Fibroblast of lung (primary cell): ENCODE measurements at regions not wholly inside any gene's neighbourhood (a gene's known extent, or its start where the extent isn't known, plus 50 kb on each side); places are given as distances from the start of the nearest gene placed in this dataset.

Experiments used
- DNase-seq, 2 donors: peaks; one replicate each; pipeline versions ENCODE4 v3.0.0 to v3.0.0-alpha.2; 2010; ENCODE audit warnings: low read depth in 2 of 2
- H2AFZ ChIP-seq: 2 replicates; pipeline ENCODE4 v1.5.1; 2012; ENCODE audit warnings: low read length, control low read depth, inconsistent platforms
- H3K27ac ChIP-seq: 2 replicates; pipeline ENCODE4 v1.5.1; 2011; ENCODE audit warnings: low read length, control low read depth; ENCODE audit not compliant: insufficient read depth
- H3K27me3 ChIP-seq: 2 replicates; pipeline ENCODE4 v1.5.1; 2011; ENCODE audit warnings: mild to moderate bottlenecking, low read length; ENCODE audit not compliant: control insufficient read depth, insufficient read depth
- H3K36me3 ChIP-seq: 2 replicates; pipeline ENCODE4 v1.5.1; 2011; ENCODE audit warnings: low read length; ENCODE audit not compliant: control insufficient read depth, insufficient read depth
- H3K4me1 ChIP-seq: 2 replicates; pipeline ENCODE4 v1.5.1; 2011; ENCODE audit warnings: low read length; ENCODE audit not compliant: control insufficient read depth, insufficient read depth; ENCODE audit errors: extremely low read depth
- H3K4me2 ChIP-seq: 2 replicates; pipeline ENCODE4 v1.5.1; 2011; ENCODE audit warnings: low read length, control low read depth; ENCODE audit not compliant: insufficient read depth; ENCODE audit errors: extremely low read depth
- H3K4me3 ChIP-seq, 4 experiments: fragments of 200-600 bp in 1 of 4; sonication (generic) in 1 of 4; replicated peaks in 1 of 4; 2 replicates each; pipeline ENCODE4 v1.5.1; 2011 to 2016; ENCODE audit warnings: low read length in 4 of 4, low read depth in 3 of 4, mild to moderate bottlenecking in 3 of 4, control low read depth in 2 of 4, inconsistent platforms in 1 of 4, mixed read lengths in 1 of 4; ENCODE audit not compliant: insufficient read depth in 1 of 4; ENCODE audit errors: control extremely low read depth in 1 of 4
- H3K79me2 ChIP-seq: 2 replicates; pipeline ENCODE4 v1.5.1; 2012; ENCODE audit warnings: mild to moderate bottlenecking, low read length, inconsistent platforms; ENCODE audit not compliant: control insufficient read depth, insufficient read depth
- H3K9ac ChIP-seq: 2 replicates; pipeline ENCODE4 v1.5.1; 2011; ENCODE audit warnings: mild to moderate bottlenecking, low read length, control low read depth; ENCODE audit not compliant: insufficient read depth
- H3K9me3 ChIP-seq: 2 replicates; pipeline ENCODE4 v1.5.1; 2012; ENCODE audit warnings: low read depth, low read length; ENCODE audit not compliant: control insufficient read depth, insufficient read depth
- H4K20me1 ChIP-seq: 2 replicates; pipeline ENCODE4 v1.5.1; 2011; ENCODE audit warnings: low read length; ENCODE audit not compliant: control insufficient read depth, insufficient read depth; ENCODE audit errors: extremely low read depth
- CTCF ChIP-seq, 2 donors: IDR thresholded peaks in 1 of 2; conservative IDR thresholded peaks in 1 of 2; 1 replicate in 1 of 2; 2 replicates in 1 of 2; pipeline ENCODE4 v1.5.1; 2011 to 2012; ENCODE audit warnings: low read length in 2 of 2, control low read depth in 1 of 2, inconsistent platforms in 1 of 2, low read depth in 1 of 2, mild to moderate bottlenecking in 1 of 2
- EZH2 ChIP-seq: IDR thresholded peaks from 2 replicates; pipeline ENCODE4 v1.5.1; 2012; ENCODE audit warnings: low read length, control low read depth, mild to moderate bottlenecking; ENCODE audit errors: missing control alignments

DNA sequence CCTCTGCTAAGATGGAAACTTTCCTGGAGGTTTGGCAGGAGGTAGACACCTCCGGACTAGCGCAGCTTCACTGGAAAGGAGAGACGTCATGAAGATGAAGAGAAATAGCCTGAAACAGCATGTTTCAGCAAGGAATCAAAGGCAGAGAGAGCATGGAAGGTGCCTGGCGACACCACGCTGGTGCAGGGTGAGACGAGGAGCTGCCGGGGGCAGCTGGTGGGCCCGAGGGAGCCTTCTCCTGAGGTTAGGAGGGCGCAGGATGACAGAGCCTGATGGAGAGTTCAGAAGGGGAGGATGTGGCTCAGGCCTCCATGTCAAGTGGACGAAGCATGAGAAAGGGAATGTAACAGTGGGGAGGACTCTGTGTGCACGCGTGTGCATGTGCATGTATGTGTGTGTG, 113.6 kb downstream of the TPRA1 start:
- H3K9me3 ChIP-seq, result no peaks in the 10 kb centered on the region
- no peak overlapping the region for H2AFZ ChIP-seq
- H3K4me1 ChIP-seq, result no peaks in the 10 kb centered on the region
- no peaks in the 10 kb centered on the region for H3K27me3 ChIP-seq
- H3K36me3 ChIP-seq, result no peaks in the 10 kb centered on the region
- no peak overlapping the region for H3K27ac ChIP-seq
- H3K79me2 ChIP-seq, result no peaks in the 10 kb centered on the region
- no peak overlapping the region for H3K4me3 ChIP-seq
- TF ChIP-seq EZH2 (no peak), CTCF (conservative IDR thresholded peaks at IDR 0.05 in 1 of 2, IDR thresholded peaks at IDR 0.05 in 1 of 2; ENCODE audit: low read depth in 1 of 2, low read length in 2 of 2) (no peak)
- H4K20me1 ChIP-seq, result no peaks in the 10 kb centered on the region
- H3K9ac ChIP-seq, result no peak overlapping the region
- no peak for DNase-seq
- H3K4me2 ChIP-seq, result no peak overlapping the region

DNA sequence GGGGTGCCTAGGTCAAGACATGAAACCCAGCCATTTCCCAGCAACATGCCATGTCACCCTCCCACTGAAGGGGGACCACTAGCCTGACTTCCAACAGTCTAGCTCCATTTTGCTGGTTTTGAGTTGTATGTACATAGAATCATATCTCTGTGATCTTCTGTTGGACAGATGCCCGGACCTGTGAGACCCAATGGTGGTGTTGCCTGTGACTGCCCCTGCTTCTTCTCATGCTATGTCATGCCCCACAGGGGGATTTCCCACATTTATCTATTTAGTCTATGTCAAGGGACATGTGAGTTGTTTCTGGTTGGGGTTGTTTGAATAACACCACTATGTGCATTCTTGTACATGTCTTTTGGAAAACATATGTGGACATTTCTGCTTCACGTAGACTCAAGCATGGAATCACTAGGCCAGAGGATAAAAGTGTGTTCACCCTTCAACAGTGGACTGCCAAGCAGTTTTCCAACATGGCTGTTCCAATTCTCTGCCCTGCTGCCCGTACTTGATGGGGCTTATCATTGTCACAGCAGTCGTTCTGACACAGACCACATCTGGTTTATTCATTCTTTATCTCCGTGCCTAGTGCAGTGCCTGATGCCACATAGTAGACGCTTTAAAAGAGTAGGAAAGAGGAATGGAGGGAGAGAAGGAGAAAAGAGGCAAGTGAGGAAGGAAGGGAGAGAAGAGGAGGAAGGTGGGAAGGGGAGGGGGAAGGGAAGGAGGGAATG, 114.4 kb downstream of the TPRA1 start:
- Histone ChIP-seq H4K20me1 (no peaks in the 10 kb centered on the region), H3K79me2 (no peaks in the 10 kb centered on the region), H3K27ac (no peak overlapping the region), H3K9me3 (no peaks in the 10 kb centered on the region), H3K4me3 (no peak overlapping the region), H2AFZ (no peak overlapping the region), H3K4me2 (no peak overlapping the region), H3K27me3 (no peaks in the 10 kb centered on the region), H3K4me1 (no peaks in the 10 kb centered on the region), H3K9ac (no peak overlapping the region), H3K36me3 (no peaks in the 10 kb centered on the region)
- DNase-seq, result no peak
- TF ChIP-seq EZH2 (no peak), CTCF (conservative IDR thresholded peaks at IDR 0.05 in 1 of 2, IDR thresholded peaks at IDR 0.05 in 1 of 2; ENCODE audit: low read depth in 1 of 2, low read length in 2 of 2) (no peak)

DNA sequence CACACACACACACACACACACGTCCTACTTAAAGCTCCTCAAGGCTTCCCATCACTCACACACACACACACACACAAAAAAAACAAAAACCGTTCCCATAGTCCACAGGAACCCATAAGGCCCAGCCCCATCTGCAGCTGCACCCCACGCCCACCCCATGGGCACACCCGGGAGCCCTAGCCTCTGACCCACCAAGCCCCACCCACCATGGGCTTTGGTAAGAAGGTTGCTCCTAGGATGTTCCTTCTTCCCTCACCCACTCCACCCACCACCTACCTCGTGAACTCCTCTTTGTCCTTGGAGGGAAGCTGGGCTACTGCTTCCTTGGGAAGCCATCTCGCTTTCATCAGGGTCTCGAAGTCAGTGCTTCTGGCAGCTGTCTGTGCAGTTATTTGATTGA, 115.1 kb downstream of the TPRA1 start:
- H3K4me1 ChIP-seq, result no peaks in the 10 kb centered on the region
- no peaks in the 10 kb centered on the region for H3K79me2 ChIP-seq
- no peak overlapping the region for H3K27ac ChIP-seq
- H3K36me3 ChIP-seq, result no peaks in the 10 kb centered on the region
- H4K20me1 ChIP-seq, result no peaks in the 10 kb centered on the region
- H3K4me2 ChIP-seq, result no peak overlapping the region
- H2AFZ ChIP-seq, result no peak overlapping the region
- H3K9ac ChIP-seq, result no peak overlapping the region
- no peak for DNase-seq
- no peaks in the 10 kb centered on the region for H3K27me3 ChIP-seq
- no peaks in the 10 kb centered on the region for H3K9me3 ChIP-seq
- TF ChIP-seq CTCF (conservative IDR thresholded peaks at IDR 0.05 in 1 of 2, IDR thresholded peaks at IDR 0.05 in 1 of 2; ENCODE audit: low read depth in 1 of 2, low read length in 2 of 2), result no peak
- TF ChIP-seq EZH2, result no peak
- H3K4me3 ChIP-seq, result no peak overlapping the region
